Osteoblast (primary cell): ENCODE measurements at regions not wholly inside any gene's neighbourhood (a gene's known extent, or its start where the extent isn't known, plus 50 kb on each side); places are given as distances from the start of the nearest gene placed in this dataset.

ENCODE experiments used
- DNase-seq: peaks from one replicate; pipeline ENCODE4 v3.0.0; 2011; ENCODE audit warnings: low spot score, mixed read lengths; ENCODE audit not compliant: insufficient read length; ENCODE audit errors: missing footprints
- H2AFZ ChIP-seq: 2 replicates; pipeline ENCODE4 v1.6.0; 2011; ENCODE audit warnings: mild to moderate bottlenecking, low read length
- H3K27ac ChIP-seq: 2 replicates; pipeline ENCODE4 v1.5.1; 2011; ENCODE audit warnings: mild to moderate bottlenecking, low read depth, low read length, moderate library complexity
- H3K27me3 ChIP-seq: 2 replicates; pipeline ENCODE4 v1.6.0; 2012; ENCODE audit warnings: mild to moderate bottlenecking, control low read depth, inconsistent platforms, low read length, moderate library complexity; ENCODE audit not compliant: insufficient read depth
- H3K36me3 ChIP-seq: 2 replicates; pipeline ENCODE4 v1.5.1; 2011; ENCODE audit warnings: mild to moderate bottlenecking, low read length, control low read depth, moderate library complexity; ENCODE audit not compliant: insufficient read depth
- H3K4me1 ChIP-seq: 2 replicates; pipeline ENCODE4 v1.5.1; 2011; ENCODE audit warnings: mild to moderate bottlenecking, low read length, control low read depth, moderate library complexity; ENCODE audit not compliant: insufficient read depth
- H3K4me2 ChIP-seq: 2 replicates; pipeline ENCODE4 v1.6.0; 2011; ENCODE audit warnings: mild to moderate bottlenecking, low read length; ENCODE audit not compliant: insufficient read depth
- H3K4me3 ChIP-seq: fragments of 200-600 bp; sonication (generic); 3 replicates; pipeline ENCODE4 v1.5.1; 2012; ENCODE audit warnings: mild to moderate bottlenecking, low read length, inconsistent platforms; ENCODE audit not compliant: insufficient read depth
- H3K79me2 ChIP-seq: 2 replicates; pipeline ENCODE4 v1.6.0; 2012; ENCODE audit warnings: mild to moderate bottlenecking, low read length, control low read depth, inconsistent platforms; ENCODE audit not compliant: insufficient read depth
- H3K9me3 ChIP-seq: 2 replicates; pipeline ENCODE4 v1.5.1; 2011; ENCODE audit warnings: low read depth, low read length, control low read depth
- H4K20me1 ChIP-seq: 2 replicates; pipeline ENCODE4 v1.6.0; 2012; ENCODE audit warnings: mild to moderate bottlenecking, low read length, control low read depth; ENCODE audit not compliant: insufficient read depth
- TF ChIP-seq, protein P1 (sequence below): IDR thresholded peaks from 2 replicates; pipeline ENCODE4 v1.5.1; 2011; ENCODE audit warnings: mild to moderate bottlenecking, low read depth, low read length, moderate library complexity; ENCODE audit errors: extremely low read depth

- Histone ChIP-seq H3K27me3 (peaks cover 33% of the 10 kb centered on the region), H3K79me2 (no peaks in the 10 kb centered on the region), H2AFZ (no peak overlapping the region), H3K4me3 (no peak overlapping the region), H3K4me1 (no peaks in the 10 kb centered on the region), H3K4me2 (no peak overlapping the region), H3K27ac (no peak overlapping the region), H3K36me3 (no peaks in the 10 kb centered on the region), H4K20me1 (no peaks in the 10 kb centered on the region), H3K9me3 (no peaks in the 10 kb centered on the region)
- TF ChIP-seq, protein P1, sequence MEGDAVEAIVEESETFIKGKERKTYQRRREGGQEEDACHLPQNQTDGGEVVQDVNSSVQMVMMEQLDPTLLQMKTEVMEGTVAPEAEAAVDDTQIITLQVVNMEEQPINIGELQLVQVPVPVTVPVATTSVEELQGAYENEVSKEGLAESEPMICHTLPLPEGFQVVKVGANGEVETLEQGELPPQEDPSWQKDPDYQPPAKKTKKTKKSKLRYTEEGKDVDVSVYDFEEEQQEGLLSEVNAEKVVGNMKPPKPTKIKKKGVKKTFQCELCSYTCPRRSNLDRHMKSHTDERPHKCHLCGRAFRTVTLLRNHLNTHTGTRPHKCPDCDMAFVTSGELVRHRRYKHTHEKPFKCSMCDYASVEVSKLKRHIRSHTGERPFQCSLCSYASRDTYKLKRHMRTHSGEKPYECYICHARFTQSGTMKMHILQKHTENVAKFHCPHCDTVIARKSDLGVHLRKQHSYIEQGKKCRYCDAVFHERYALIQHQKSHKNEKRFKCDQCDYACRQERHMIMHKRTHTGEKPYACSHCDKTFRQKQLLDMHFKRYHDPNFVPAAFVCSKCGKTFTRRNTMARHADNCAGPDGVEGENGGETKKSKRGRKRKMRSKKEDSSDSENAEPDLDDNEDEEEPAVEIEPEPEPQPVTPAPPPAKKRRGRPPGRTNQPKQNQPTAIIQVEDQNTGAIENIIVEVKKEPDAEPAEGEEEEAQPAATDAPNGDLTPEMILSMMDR, result no peak
- no peak for DNase-seq
Measured at GRCh38 chr7:39891894-39892293, 58.2 kb upstream of the CDK13 start.

DNA sequence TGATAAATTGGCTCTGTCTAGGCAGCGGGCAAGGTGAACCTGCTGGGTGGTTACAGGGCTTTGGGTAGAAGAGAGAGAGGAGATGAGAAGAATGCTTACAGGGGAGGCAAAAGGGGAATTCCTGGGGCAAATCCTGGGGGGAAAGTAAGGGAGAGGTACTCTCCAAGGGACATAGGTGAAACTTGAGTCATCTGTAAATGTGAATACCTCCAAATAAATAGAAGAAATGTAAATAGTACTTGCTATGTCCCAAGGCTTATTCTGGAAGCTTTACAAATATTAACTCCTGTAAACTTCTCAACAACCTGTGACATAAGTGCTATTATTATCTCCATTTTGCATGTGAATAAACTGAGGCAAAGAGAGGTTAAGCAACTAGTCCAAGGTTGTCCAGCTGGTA, 57.7 kb upstream of the CDK13 start:
- no peaks in the 10 kb centered on the region for H4K20me1 ChIP-seq
- H3K36me3 ChIP-seq, result no peaks in the 10 kb centered on the region
- H3K4me3 ChIP-seq, result no peak overlapping the region
- H3K4me2 ChIP-seq, result no peak overlapping the region
- TF ChIP-seq, protein P1, result no peak
- H2AFZ ChIP-seq, result no peak overlapping the region
- DNase-seq, result no peak
- peaks cover 35% of the 10 kb centered on the region for H3K27me3 ChIP-seq
- H3K4me1 ChIP-seq, result no peaks in the 10 kb centered on the region
- H3K27ac ChIP-seq, result no peak overlapping the region
- H3K9me3 ChIP-seq, result no peaks in the 10 kb centered on the region
- H3K79me2 ChIP-seq, result no peaks in the 10 kb centered on the region

- H3K27ac ChIP-seq, result no peak overlapping the region
- H3K9me3 ChIP-seq, result no peaks in the 10 kb centered on the region
- H3K4me2 ChIP-seq, result no peak overlapping the region
- H4K20me1 ChIP-seq, result no peaks in the 10 kb centered on the region
- H3K27me3 ChIP-seq, result peaks cover 45% of the 10 kb centered on the region
- H3K36me3 ChIP-seq, result no peaks in the 10 kb centered on the region
- no peaks in the 10 kb centered on the region for H3K4me1 ChIP-seq
- no peak for DNase-seq
- no peak overlapping the region for H3K4me3 ChIP-seq
- TF ChIP-seq, protein P1, result no peak
- no peaks in the 10 kb centered on the region for H3K79me2 ChIP-seq
- H2AFZ ChIP-seq, result no peak overlapping the region
Measured at GRCh38 chr7:39894904-39895303, 55.2 kb upstream of the CDK13 start.

GRCh38 chr7:39896840-39897239, 53.2 kb upstream of the CDK13 start:
- no peak overlapping the region for H3K27ac ChIP-seq
- H3K9me3 ChIP-seq, result no peaks in the 10 kb centered on the region
- no peaks in the 10 kb centered on the region for H3K79me2 ChIP-seq
- H3K4me3 ChIP-seq, result no peak overlapping the region
- no peak for DNase-seq
- TF ChIP-seq, protein P1, result no peak
- peaks cover 38% of the 10 kb centered on the region for H3K27me3 ChIP-seq
- no peak overlapping the region for H2AFZ ChIP-seq
- no peaks in the 10 kb centered on the region for H4K20me1 ChIP-seq
- no peaks in the 10 kb centered on the region for H3K4me1 ChIP-seq
- H3K4me2 ChIP-seq, result peak overlapping the region; percentile 63
- H3K36me3 ChIP-seq, result no peaks in the 10 kb centered on the region
